ENCODE measurements at regions not wholly inside any gene's neighbourhood (a gene's known extent, or its start where the extent isn't known, plus 50 kb on each side); places are given as distances from the start of the nearest gene placed in this dataset.
A peak's percentile ranks its signal among the peaks of the same experiment; 100 is the strongest.

DNA sequence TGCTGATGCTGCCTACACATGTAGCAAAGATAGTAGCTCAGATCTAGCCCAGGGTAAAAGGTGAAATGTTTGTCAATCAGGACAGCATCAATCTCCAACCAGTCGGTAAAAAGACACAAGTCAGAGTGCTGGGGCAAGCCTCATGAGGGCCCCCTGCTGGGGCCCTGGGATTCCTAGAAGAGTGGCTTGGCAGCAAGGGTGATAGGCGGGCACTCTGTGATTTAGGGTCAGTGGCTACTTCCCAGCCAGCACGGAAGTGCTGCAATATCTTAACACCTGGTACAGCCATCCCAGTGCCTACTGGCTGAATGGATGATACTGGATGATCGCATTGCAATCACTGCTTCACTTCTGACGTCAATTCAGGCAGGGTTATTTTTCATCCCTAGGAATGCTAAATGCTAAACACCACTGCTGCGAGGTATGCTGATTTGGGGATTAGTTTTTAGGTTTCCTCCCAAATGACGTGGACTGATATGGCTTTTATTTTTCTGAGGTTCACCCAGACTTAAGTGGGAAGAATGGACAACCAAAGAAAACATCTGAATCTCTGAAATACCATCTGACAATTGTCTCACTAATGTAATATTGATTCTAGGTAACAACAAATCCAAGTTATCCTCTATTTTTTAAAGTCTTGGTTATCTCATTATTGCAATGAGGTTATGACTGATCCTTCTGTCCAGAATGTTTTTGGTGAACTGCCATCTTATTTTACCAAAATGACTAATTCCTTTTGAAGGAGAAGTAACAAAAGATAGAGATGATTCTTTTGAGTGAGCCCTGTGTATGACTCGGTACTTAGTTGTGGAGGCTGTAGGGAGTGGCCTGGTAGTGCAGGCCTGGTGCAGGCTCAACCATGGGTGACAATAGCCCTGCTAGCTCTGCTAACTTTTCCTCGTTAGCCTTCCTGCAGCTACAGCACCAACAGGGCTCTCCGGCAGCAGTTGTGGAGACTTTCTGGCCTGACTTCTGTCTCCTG lies 432.5 kb downstream of the FGF9 start:
- DNase-seq: no peak

DNA sequence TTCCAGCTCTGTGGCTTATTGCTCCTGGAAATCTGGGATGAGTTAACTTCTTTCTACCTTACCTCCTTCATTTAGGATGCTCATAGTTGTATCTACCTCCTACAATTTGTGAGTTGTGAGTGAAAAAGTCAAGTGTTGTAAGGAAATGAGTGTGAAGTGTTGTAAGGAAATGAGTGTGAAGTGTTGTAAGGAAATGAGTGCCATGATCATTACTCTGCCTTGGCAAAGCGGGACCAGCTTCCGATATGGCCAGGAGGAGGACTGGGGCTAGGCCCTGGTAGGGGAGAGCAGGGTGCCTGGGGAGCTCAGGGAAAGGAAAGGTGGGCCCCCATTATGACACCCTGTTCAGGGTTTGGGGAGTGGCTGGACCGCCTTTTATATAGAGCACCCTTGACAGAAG lies 435.2 kb downstream of the FGF9 start:
- DNase-seq: no peak

DNA sequence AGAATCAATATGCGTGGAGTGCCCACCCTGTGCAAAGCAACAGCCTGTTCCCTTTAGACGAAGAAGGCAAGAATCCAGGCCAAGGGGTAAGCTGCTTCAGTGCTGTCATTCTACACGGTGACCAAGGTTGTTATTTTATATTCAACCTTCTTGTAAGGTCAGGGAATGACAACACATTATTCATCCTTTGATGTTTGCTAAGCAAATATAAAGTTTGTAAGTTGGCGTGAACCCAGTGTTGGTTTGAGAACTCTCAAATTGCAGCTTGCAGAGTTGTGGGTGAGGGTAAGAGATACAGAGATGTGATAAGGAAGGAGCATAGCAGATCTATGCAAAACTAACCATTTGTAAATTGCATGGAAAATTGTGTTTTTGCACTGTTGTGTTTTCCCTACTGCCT lies 436.7 kb downstream of the FGF9 start:
- DNase-seq: no peak

DNA sequence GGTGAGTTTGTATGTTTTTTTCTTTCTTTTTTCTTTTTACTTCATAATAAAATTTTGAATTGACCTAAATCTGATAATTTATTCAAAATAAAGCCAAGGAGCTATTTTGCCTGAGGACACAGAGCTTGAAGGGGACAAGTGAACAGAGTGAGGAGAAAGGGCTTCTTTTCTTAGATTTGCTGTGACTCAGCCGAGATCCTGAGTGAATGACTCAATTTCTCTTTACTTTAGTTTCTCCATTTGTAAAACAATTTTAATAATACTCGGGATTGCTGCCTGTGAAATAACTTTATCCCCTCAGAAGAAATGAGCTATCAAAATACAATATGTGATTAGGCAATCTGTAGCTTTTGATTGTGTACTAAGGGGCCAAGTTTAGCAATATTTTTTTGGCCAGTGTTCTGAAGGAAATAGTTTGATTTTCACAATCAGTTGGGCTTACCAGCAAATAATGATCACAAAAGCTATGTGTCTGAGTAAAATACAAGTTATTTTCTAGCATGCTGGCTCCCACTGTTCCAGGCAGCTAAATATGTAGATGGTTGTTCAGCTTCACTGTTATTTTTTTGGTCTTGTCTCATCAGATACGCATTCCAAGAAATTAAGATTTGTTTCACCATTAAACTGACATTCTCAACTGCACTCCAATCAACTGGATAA lies 437.5 kb downstream of the FGF9 start:
- DNase-seq: no peak

DNA sequence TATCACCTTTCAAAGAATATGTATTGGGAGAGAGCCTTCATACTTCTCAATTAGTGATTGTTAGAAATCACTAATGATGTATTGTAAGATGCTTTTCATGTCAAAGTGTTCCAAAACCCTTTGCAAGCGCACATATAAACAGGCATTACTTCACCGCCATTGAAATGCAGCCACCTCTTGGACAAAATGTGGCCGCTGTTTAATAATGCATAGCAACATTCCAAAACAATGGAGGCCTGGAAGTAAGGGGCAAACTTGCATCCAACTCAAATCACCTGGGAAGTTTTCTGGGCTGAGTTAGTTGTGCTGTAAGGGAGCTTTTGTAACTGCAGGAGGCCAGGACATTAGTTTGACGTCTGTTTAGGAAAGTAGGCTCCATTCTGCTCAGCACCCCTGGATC lies 438.1 kb downstream of the FGF9 start:
- DNase-seq: no peak

DNA sequence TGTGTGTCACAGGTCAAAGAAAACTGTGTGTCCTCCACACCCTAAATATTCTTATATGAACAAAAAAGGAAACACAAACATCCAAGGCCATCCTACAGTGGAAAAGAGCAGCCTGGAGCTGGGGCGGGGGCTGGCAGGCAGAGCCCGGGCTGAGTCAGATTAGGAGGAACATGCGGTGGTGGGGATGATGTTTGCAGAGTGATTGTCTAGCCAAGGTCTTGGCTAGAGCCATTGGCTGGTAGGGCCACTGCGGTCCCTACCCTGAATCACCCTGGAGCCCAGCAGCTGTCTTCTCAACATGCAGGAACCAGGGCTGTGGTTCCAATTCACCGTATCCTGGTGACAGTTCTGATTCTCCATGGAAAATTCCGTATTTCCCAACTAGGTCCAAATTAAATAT lies 439.5 kb downstream of the FGF9 start:
- DNase-seq: no peak

DNA sequence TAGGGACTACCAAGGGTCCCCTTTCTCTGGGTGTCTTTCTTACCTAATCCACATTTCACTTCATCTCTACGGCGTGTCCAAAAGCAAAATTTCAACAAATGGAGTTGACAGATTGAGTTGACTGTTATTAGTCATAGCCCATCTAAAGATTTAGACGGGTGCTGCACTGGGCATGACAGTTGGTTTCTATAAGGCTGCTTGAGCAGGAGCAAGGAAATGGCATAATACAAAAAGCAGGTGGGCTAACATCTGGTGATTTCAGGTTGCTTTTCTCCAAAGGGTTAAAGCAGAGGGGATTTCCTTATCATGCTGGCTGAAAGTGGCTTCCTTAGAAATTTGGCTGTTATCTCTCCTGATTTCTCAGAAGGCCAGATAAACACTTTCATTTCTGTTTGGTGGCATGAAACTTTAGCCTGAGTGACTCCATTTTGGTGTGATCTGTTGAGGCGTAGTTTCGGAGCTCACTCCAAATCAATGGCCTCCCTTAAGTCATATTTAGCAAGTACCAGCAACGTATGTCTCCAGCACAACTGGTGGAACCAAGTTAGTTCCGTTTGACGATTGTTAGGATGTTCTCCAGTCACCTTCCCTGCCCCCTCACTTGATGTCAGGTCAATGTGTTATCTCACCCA lies 440.4 kb downstream of the FGF9 start:
- no peak for DNase-seq

DNA sequence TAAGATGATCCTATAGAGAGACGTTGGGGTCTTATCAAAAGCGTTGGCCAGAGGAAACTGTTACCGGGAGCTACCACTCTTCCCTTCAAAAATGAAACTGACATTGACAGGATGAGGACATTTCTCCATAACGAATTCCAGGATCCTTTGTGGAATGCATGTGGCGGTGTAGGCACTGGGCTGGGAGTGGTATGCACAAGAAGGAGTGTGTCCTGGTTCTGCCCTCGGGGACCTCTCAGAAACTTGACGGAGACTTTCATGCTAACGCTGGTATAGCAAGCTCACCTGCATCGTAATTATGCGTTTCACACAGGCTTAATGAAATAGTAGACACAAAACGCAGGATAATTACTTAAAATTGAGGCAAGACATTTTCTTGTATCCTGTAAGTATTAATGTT lies 441.1 kb downstream of the FGF9 start:
- no peak for DNase-seq

DNA sequence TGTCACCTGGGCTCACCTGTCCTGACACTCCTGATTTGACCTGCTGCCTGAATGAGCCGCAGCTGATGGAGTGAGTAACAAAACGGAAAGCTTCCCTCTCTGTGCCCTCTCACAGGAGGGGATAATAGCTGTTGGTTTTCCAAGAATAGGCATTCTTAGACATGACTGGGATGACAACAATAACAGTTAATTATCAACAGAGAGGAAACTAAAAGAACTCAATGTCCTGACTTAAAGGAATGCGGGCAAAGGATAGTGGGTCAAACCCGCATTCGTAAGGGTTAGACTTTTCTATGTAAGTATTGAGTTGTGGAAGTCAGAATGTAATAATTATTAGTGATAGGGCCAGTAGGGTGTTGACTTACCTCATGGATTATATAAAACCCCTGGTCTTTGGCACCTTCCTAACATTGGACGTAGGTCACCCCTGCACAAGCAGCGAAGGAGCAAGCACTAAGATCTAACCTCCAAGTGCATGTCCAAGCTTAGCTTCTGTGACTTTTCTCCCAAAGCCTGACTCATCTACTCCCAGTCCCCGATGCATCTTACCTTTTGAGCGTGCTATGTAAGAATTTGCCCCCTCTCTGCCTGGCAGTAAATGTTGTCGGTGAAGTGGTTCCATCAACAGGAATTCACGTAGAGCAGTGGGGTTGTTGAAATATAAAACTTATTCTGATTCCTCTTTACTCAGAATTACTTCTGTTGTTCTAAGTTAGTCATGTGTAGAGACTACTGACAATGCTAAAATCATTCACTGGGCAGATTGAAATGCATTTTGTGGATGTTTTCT lies 442.3 kb downstream of the FGF9 start:
- no peak for DNase-seq

DNA sequence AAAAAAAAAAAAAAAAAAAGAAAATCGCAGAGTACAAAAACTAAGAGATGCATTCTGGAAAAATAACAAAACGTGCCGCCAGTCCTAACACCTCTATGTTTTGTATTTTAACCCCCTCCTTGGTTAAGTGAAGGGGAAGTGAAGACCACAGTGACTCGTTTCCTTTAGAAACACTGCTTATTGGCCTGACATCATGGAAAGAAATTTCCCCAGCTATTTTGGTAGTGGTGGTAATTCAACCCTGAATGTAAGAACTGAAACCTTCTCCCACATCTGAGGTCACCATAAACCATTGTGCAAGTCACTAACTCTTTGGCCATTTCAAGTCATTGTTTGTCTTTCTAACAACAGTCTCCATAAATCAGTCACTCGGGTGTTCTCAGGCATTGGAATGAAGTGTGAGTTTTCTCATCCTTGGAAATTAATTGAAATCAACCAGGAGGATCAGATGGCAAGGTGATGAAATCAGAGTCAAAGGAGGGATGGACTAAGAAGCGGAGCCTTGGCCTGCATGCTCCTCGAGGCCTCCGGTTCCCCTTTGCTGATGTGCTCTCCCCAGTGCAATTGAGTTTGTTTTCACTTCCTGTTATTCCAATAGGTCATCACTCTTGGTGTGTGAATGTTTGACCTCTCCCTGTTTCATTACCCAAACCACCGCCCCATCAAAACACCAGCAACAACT lies 443.9 kb downstream of the FGF9 start:
- DNase-seq: peak; percentile 14

DNA sequence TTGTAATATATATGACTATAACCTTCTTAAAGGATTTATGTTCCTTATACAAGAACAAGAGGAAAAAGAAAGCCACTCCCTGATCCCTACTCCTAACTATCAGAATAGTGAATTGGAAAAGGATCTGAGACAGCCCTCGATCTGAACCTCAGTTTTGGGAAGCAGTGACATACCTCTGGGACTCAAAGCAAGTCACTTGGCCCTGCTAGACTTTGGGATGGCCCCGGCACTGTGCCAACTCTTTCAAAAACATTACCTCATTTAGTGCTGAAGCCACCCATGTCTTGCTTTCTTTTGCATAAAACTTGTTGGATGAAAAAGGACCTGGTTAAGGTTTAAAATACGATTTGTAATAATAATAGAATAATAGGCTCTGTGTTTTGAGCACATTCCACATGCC lies 447.3 kb downstream of the FGF9 start:
- DNase-seq: no peak

DNA sequence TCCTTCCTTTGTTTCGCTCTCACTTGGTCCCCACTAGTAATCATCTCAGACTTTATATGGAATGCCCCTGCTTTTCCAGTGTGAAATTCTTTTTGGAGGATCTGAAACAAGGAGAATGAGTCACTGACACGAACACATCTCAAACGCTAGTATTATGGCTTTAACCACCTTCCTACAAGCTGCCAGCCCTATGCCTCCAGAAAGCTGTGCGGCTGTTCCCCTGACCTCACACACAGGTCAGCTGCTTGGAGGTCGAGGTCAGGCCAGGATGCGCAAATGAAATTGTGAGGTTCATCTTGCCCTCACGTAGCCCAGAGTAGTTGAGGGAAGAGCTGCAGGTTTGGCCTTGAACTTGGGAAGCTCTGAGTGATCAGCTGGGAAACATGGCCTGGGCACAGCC lies 449.8 kb downstream of the FGF9 start:
- DNase-seq: no peak

DNA sequence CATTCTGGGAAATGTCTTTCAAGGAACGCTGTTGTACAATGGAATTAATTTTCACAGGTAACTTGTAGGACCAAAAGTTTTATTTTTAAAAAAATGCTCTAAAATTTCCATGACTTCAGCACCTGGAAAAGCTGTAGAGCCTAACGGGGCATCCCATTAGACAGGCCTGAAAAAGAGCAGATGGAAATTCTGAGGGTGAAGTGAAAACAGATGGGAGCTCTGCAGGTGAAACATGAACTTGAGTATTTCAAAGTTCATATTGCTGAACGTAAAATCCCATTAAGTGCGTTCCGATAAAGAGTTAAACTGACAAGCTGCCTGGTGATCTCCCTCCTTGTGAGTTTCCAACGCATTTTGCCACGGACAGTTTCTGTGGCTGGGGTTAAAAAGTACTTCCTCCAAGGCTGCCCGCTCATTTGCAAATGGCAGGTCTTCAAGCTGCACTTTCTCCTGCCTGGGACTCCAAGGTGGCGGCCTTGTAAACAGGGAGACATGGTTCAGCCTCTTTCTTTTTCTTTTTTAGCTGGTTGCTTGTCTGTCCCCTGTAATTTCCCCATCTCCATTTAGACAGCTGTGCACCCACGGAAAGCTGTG lies 450.4 kb downstream of the FGF9 start:
- no peak for DNase-seq

DNA sequence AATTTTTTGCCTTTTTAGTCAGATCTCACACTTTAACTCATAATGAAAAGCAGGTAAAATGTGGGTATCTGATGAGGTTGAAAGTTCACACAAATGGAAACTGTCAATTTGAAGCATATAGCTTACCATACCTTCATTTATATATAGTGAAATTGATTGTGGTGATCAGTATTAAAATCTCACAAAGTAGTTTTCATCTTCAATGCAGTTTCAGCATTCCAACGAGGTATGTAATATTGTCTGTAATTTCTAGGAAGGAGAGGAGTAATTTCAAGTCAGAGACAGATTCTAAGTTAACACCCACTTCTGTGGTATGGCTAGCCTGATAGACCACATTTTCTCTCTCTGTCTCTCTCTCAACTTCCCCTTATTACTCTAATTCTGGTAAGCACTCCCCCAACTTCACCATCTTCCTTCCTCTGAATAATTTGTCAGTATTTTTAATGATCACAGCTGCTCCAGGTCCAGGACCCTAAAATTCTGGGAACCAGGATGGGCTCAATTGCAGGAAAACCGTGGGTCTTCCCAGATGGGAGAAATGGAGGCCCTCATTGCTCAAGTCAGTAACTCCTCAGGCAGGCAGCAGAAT lies 455.7 kb downstream of the FGF9 start:
- no peak for DNase-seq

DNA sequence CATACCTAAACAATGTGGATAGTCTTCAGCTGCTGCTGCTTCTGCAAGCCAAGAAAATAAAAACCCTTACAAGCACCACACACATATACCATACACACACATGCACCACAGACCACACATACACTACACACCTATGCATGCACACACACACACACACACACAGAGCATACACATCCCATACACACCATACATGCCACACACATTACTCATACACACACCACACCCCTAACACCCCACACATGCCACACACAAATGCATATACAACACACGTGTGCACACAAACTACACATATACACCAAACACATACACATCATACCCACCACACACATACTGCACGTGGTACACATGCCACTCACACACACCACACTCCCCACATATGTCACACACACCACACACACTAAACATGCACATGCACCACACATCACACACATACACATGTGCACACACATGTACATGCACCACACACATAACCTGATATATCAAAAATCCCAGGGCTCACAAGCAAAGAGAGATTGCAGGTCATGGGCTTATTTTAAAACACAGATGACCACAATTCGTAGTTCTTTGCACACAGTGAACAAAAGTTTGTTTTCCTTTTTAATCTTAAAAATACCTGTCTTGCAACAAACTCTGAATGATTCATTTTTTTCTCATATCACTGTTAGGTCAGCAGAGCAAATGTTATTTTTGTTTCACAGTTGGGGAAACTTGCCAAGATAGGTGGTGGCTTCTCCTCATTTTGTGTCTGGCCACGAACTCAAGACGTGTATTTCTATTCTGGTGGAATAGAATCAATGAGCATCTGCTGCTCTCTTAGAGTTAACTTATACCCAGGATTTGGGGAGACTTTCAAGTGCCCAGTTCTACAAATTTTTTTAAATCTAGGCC lies 456.6 kb downstream of the FGF9 start:
- DNase-seq: no peak

DNA sequence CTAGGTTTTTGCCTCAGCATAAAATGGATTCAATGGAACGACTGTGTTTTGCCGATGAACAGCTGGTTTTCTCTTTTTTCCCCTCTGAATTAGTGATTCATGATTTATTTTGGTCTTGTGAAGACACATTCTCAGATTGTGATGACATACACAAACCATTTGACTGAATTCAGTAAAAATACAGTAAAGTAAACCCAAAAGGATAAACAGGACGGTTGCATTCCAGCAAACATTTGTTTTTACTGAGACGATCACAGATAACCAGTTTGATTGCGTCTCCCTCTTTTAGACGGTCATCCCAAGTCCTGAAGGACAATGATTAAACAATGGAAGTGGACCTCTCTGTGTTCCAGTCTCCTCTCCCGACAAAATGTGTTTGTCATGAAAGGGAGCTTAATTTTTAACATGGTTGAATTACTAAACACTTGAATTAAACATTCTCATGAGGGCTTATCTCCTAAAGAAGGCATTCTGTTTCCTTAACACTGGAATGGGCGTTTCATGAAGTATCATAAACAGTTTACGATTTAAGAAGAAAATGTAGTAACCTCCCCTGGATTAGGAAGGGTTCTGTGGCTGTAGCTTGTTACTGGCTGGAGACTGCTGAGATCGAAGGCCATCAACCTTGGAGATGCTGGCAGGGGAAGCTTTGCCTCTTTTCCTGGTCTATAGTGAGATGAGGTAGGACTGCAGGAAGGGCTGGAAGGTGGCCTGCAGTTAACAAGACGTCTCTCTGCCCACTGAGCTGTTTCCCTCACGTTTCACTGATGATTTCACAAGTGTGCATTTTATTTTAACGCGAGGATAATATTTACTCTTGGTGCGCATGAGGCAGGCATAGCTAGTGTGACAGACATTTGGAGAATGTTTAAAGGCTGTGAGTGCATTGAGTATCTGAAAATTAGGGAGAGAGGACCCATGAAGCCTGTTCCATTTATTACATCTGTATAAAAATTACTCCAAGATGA lies 457.9 kb downstream of the FGF9 start:
- no peak for DNase-seq

DNA sequence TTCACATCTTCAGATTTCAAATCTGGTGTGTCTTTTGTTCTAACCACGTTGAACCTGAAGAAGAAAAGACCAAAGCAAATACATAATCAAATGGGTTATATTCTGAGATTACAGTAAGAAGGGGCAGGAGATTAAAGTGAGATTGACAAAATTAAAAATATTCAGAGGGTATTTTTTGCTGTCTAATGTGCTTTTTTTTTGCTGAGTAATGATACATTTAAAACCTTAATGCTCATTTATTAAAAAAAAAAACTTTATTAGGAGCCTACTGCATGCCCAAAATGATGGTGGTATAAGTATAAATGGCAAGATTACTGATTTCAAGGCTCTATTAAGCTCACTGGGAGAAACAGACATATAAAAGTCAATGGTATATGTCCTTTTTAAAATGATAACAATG lies 459.4 kb downstream of the FGF9 start:
- no peak for DNase-seq

DNA sequence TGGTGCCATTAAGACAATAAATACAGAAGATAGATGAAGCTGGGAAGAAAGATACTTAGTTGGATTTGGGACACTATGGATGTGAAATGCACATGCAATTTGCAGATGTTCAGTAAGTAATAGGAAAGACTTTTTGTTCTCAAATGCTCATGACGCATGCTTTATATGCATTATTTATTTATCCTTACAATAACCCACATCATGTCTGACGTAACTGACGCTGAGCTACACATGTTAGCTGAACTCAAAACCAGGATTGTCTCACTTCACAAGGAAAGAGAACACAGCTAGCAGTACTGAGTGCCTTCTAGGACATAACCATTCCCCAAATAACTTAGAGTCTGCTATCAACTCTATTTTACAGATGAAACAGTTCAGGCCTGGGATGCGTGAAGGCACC lies 463.4 kb downstream of the FGF9 start:
- DNase-seq: no peak

DNA sequence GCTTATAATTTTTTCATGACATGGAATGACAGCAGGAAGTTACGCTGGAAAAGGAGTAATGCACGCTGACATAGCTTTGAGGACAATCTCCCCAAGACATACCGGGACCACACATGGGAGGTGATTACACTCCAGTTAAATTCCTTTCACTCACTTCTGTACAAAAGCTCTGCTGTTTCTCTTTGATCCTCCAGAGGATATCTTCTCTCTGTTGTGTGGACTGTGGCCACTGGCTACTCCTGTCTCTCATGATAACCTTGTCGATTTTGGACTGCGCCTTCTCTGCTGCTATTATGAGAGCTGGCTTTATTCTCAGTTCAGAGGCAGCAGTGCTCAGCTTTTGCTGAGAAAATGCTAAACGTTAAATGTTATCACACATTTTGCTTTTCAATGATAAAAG lies 464.6 kb downstream of the FGF9 start:
- no peak for DNase-seq
